Activated T-helper 17 cell treated with anti-CD3 and anti-CD28 coated beads, Interleukin-2, amount 50 U/mL, for 72 hours (primary cell): ENCODE measurements at regions not wholly inside any gene's neighbourhood (a gene's known extent, or its start where the extent isn't known, plus 50 kb on each side); places are given as distances from the start of the nearest gene placed in this dataset.
"Not testable (repeated sequence)": the region's sequence is repeated elsewhere in the genome, so short reads cannot be mapped to it uniquely, and the experiment has no call there.

Experiments
- ATAC-seq: fragments of 150-1000 bp; cut with Tn5 transposase; replicated peaks from 2 replicates; pipeline ENCODE4 v1.10.0; 2021; ENCODE audit warnings: mild to moderate bottlenecking, moderate library complexity
- H3K27ac Mint-ChIP-seq: one replicate; pipeline ENCODE4 v1.8.0; 2022; ENCODE audit warnings: mixed read lengths
- H3K27me3 Mint-ChIP-seq: one replicate; pipeline ENCODE4 v1.8.0; 2022; ENCODE audit warnings: mixed read lengths
- H3K36me3 Mint-ChIP-seq: one replicate; pipeline ENCODE4 v1.8.0; 2022; ENCODE audit warnings: low read depth, mild to moderate bottlenecking, mixed read lengths
- H3K4me1 Mint-ChIP-seq: one replicate; pipeline ENCODE4 v1.8.0; 2022; ENCODE audit warnings: mixed read lengths
- H3K4me3 Mint-ChIP-seq: one replicate; pipeline ENCODE4 v1.8.0; 2022; ENCODE audit warnings: mild to moderate bottlenecking, mixed read lengths
- H3K9me3 Mint-ChIP-seq: one replicate; pipeline ENCODE4 v1.8.0; 2022; ENCODE audit warnings: mixed read lengths

GRCh38 chr1:79252598-79252997, 246.1 kb upstream of the ADGRL4 start:
- no peaks in the 10 kb centered on the region for H3K36me3 Mint-ChIP-seq
- H3K4me1 Mint-ChIP-seq, result no peaks in the 10 kb centered on the region
- H3K27me3 Mint-ChIP-seq, result no peaks in the 10 kb centered on the region
- H3K9me3 Mint-ChIP-seq, result no peaks in the 10 kb centered on the region
- no peak overlapping the region for H3K4me3 Mint-ChIP-seq
- no peak for ATAC-seq
- H3K27ac Mint-ChIP-seq, result no peak overlapping the region

GRCh38 chr1:79239840-79240239, 233.3 kb upstream of the ADGRL4 start:
- no peaks in the 10 kb centered on the region for H3K4me1 Mint-ChIP-seq
- no peaks in the 10 kb centered on the region for H3K36me3 Mint-ChIP-seq
- no peak overlapping the region for H3K27ac Mint-ChIP-seq
- no peaks in the 10 kb centered on the region for H3K27me3 Mint-ChIP-seq
- ATAC-seq, result no peak
- peaks cover 4% of the 10 kb centered on the region for H3K9me3 Mint-ChIP-seq
- no peak overlapping the region for H3K4me3 Mint-ChIP-seq

DNA sequence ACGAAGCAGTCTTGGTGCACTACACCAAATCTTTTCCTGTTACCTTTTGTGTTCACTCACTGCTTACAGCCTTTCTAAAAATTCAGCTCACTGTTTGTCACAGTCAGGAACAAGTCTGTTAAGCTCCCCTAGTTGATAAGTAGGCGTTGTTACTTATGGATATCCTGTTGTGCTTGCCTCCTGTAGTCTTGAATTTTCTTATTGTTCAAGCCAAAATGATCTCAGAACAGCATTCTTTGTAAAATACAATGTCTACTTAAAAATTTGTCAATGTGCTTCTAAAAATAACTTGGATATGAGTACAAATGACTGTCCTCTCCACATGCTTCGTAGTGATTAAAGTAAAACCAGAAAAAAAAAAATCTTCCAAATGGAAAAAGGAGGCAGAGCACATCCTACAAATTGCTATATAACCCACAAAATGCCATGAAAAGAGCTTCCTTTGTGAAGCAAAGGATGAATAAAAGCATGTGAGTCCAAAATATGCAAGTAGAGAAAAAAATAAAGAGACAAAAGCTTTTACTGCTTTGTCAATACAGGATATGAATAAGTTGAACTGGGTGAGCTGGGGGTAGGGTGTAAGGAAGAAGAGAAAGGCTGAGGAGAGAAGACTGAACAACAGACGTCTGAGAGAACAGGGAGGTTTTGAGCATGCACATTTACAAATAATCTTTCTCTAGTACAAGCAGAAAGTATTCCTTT, 228.9 kb upstream of the ADGRL4 start:
- H3K9me3 Mint-ChIP-seq, result peaks cover 4% of the 10 kb centered on the region
- no peak overlapping the region for H3K27ac Mint-ChIP-seq
- no peaks in the 10 kb centered on the region for H3K27me3 Mint-ChIP-seq
- H3K4me1 Mint-ChIP-seq, result no peaks in the 10 kb centered on the region
- H3K4me3 Mint-ChIP-seq, result no peak overlapping the region
- no peak for ATAC-seq
- H3K36me3 Mint-ChIP-seq, result no peaks in the 10 kb centered on the region

GRCh38 chr1:79232818-79233217, 226.3 kb upstream of the ADGRL4 start:
- ATAC-seq, result no peak
- H3K4me3 Mint-ChIP-seq, result no peak overlapping the region
- H3K27ac Mint-ChIP-seq, result no peak overlapping the region
- H3K27me3 Mint-ChIP-seq, result no peaks in the 10 kb centered on the region
- no peaks in the 10 kb centered on the region for H3K4me1 Mint-ChIP-seq
- no peaks in the 10 kb centered on the region for H3K36me3 Mint-ChIP-seq
- H3K9me3 Mint-ChIP-seq, result no peaks in the 10 kb centered on the region

DNA sequence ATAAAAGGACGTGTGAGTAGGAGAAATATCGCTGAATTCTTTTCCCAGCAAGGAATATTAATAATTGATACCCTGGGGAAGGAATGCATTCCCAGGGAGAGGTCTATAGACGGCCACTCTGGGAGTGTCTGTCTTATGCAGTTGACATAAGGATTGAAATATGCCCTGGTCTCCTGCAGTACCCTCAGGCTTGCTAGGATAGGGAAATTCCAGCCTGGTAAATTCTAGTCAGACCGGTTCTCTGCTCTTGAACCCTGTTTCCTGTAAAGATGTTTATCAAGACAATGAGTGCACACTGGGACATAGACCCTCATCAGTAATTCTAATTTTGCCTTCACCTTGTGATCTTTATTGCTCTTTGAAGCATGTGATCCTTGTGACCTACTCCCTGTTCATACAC, 224.2 kb upstream of the ADGRL4 start:
- H3K27ac Mint-ChIP-seq, H3K36me3 Mint-ChIP-seq, H3K4me3 Mint-ChIP-seq, ATAC-seq, H3K9me3 Mint-ChIP-seq, H3K27me3 Mint-ChIP-seq, H3K4me1 Mint-ChIP-seq: not testable (repeated sequence)

- H3K36me3 Mint-ChIP-seq, result no peaks in the 10 kb centered on the region
- no peak overlapping the region for H3K27ac Mint-ChIP-seq
- ATAC-seq, result no peak
- H3K4me3 Mint-ChIP-seq, result no peak overlapping the region
- H3K9me3 Mint-ChIP-seq, result peaks cover 4% of the 10 kb centered on the region
- no peaks in the 10 kb centered on the region for H3K4me1 Mint-ChIP-seq
- no peaks in the 10 kb centered on the region for H3K27me3 Mint-ChIP-seq
Measured at GRCh38 chr1:79226963-79227362, 220.4 kb upstream of the ADGRL4 start.

DNA sequence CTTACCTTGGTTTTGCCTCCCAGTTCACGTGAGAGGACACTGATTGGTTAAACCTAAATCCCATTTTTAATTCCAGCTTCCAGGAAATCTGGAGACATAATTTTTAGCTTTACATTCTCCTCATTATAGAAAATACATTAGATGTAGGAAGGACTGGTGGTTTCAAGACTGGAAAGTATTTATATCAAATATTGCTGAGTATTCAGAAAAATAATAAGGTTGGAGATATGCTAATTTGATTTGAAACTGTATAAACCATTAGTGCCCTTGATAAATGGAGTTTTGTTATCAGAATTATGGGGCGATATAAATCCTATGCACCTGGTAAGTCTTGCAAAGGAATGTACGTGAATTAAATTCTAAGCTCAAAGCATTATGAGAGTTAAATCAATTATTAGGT, 218.0 kb upstream of the ADGRL4 start:
- no peaks in the 10 kb centered on the region for H3K27me3 Mint-ChIP-seq
- no peaks in the 10 kb centered on the region for H3K4me1 Mint-ChIP-seq
- no peak overlapping the region for H3K27ac Mint-ChIP-seq
- peaks cover 11% of the 10 kb centered on the region for H3K9me3 Mint-ChIP-seq
- H3K4me3 Mint-ChIP-seq, result no peak overlapping the region
- no peaks in the 10 kb centered on the region for H3K36me3 Mint-ChIP-seq
- no peak for ATAC-seq

GRCh38 chr1:79220509-79220908, 214.0 kb upstream of the ADGRL4 start:
- Mint-ChIP-seq H3K9me3 (peaks cover 11% of the 10 kb centered on the region), H3K4me1 (no peaks in the 10 kb centered on the region), H3K4me3 (no peak overlapping the region), H3K27me3 (no peaks in the 10 kb centered on the region), H3K36me3 (no peaks in the 10 kb centered on the region), H3K27ac (no peak overlapping the region)
- no peak for ATAC-seq

GRCh38 chr1:79215311-79215710, 208.8 kb upstream of the ADGRL4 start:
- Mint-ChIP-seq H3K4me1 (no peaks in the 10 kb centered on the region), H3K9me3 (peaks cover 6% of the 10 kb centered on the region), H3K36me3 (no peaks in the 10 kb centered on the region)

DNA sequence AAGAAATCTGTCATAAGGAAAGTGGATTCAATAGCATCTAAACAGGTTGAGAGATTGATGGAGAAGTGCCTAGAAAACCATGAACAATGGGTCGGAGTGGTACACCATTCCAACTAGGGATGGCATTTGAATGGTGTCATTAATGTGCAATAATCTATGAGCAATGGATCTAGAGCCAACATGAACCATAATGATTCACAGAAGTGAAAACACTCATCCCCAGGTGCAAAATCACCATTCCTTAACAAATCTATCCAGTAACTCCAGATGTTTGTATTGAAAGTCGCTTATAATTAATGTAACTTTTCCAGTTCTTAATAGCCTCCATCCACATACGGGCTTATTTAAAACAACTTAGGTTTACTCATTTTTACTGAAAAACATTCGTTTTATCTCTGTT, 201.3 kb upstream of the ADGRL4 start:
- no peak for ATAC-seq
- Mint-ChIP-seq H3K9me3 (peaks cover 3% of the 10 kb centered on the region), H3K36me3 (no peaks in the 10 kb centered on the region), H3K27ac (no peak overlapping the region), H3K27me3 (no peaks in the 10 kb centered on the region), H3K4me3 (no peak overlapping the region), H3K4me1 (no peaks in the 10 kb centered on the region)

More at GRCh38 chr1:79215311-79215710, 208.8 kb upstream of the ADGRL4 start:
- H3K27me3 Mint-ChIP-seq, result no peaks in the 10 kb centered on the region
- no peak overlapping the region for H3K4me3 Mint-ChIP-seq
- no peak for ATAC-seq
- no peak overlapping the region for H3K27ac Mint-ChIP-seq

DNA sequence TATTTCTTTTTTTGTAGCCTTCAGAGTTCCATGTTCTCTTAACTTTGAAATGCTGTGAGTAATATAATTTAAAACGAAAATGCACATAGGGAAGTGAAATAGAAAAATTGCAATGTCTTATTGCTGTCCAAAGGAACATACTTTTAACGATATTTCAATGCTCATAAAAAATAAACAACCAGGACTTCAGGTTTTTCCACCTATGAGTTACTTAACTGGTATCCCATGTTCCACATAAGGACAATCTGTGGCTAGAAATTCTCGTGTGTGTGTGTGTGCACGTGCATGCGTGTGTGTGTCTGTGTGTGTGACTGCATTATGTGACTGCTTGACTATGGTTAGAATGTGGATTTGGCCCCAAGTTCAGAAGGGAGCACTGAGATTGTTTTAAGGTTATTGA, 200.8 kb upstream of the ADGRL4 start:
- no peak overlapping the region for H3K4me3 Mint-ChIP-seq
- no peak for ATAC-seq
- H3K9me3 Mint-ChIP-seq, result peaks cover 3% of the 10 kb centered on the region
- H3K4me1 Mint-ChIP-seq, result no peaks in the 10 kb centered on the region
- no peak overlapping the region for H3K27ac Mint-ChIP-seq
- H3K27me3 Mint-ChIP-seq, result no peaks in the 10 kb centered on the region
- no peaks in the 10 kb centered on the region for H3K36me3 Mint-ChIP-seq

DNA sequence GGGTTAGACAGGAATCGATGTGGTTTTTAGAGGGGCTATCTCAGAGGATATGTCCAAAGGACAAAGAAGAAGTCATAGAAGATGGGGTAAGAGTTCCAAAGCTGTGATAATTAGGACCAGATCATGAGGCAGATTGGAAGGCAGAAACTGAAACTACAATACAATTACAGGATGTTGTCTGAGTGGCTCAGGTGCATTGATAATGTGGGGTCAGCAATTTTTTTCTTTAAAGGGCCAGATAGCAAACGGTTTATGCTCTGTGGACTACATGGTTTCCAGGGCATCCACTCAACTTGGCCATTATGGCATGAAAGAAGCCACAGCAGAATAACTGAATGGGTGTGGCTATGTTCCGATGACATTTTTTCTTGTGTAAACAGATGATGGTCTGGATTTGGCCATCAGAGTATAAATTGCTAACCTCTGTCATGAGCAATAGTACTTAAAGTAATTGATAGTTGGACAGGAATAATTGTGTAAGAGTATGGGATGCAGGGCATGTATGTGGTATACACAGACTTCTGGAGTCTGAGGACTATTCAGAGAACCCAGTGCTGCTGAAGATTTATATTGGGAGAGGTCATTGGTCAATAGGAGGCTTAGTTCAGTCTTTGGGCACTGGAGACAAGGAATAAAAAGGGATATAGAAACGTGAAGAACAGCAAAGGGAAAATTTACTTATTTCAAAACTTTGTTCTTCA, 198.4 kb upstream of the ADGRL4 start:
- H3K4me1 Mint-ChIP-seq, result no peaks in the 10 kb centered on the region
- ATAC-seq, result no peak
- H3K9me3 Mint-ChIP-seq, result peaks cover 3% of the 10 kb centered on the region
- no peaks in the 10 kb centered on the region for H3K36me3 Mint-ChIP-seq
- H3K27me3 Mint-ChIP-seq, result no peaks in the 10 kb centered on the region
- H3K4me3 Mint-ChIP-seq, result no peak overlapping the region
- no peak overlapping the region for H3K27ac Mint-ChIP-seq

DNA sequence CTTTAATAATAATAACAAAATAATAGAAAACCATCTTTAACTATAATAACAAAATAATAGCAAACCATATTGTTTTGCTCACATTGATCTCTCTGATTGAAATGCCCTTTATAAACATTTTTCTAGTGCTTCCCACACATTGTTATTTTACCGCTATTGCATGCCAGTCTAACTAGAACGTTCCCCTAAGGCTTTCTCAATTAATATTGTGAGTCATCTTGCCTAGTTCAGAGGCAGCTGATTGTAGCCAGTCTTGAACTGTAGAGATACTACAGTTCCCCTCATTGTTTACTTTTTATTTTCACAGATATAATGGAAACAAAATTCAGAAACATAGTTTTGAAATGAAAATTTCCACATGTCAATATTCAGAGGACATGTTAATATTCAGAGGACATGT, 192.3 kb upstream of the ADGRL4 start:
- Mint-ChIP-seq H3K4me3 (no peak overlapping the region), H3K36me3 (no peaks in the 10 kb centered on the region), H3K27ac (no peak overlapping the region), H3K9me3 (no peaks in the 10 kb centered on the region), H3K27me3 (no peaks in the 10 kb centered on the region), H3K4me1 (no peaks in the 10 kb centered on the region)
- no peak for ATAC-seq

- Mint-ChIP-seq H3K36me3 (no peaks in the 10 kb centered on the region), H3K9me3 (peaks cover 4% of the 10 kb centered on the region), H3K4me3 (no peak overlapping the region), H3K27ac (no peak overlapping the region), H3K4me1 (no peaks in the 10 kb centered on the region), H3K27me3 (no peaks in the 10 kb centered on the region)
- ATAC-seq, result no peak
Measured at GRCh38 chr1:79197421-79197820, 190.9 kb upstream of the ADGRL4 start.

DNA sequence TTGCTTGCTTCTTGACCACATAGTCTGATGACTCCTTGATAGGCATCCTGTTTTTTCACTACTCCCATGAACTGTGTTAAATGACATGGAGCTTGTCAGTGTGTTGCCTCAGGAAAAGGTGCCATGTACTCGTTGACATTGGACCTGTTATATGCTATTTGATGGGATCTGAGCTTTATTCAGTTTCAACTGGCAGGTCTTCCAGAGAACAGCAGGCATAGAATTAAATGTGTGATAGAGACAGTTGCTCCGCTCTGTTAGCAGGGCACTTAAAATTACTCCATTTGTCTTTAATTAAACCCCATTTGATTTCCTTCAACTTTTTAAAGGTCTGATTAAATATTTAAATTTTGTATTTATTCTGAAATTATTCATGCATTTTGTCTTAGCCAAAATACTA, 189.7 kb upstream of the ADGRL4 start:
- Mint-ChIP-seq H3K9me3 (peaks cover 7% of the 10 kb centered on the region), H3K27me3 (no peaks in the 10 kb centered on the region), H3K27ac (no peak overlapping the region), H3K4me1 (no peaks in the 10 kb centered on the region), H3K4me3 (no peak overlapping the region), H3K36me3 (no peaks in the 10 kb centered on the region)
- ATAC-seq, result no peak
